ENCODE measurements at regions not wholly inside any gene's neighbourhood (a gene's known extent, or its start where the extent isn't known, plus 50 kb on each side); places are given as distances from the start of the nearest gene placed in this dataset.

DNA sequence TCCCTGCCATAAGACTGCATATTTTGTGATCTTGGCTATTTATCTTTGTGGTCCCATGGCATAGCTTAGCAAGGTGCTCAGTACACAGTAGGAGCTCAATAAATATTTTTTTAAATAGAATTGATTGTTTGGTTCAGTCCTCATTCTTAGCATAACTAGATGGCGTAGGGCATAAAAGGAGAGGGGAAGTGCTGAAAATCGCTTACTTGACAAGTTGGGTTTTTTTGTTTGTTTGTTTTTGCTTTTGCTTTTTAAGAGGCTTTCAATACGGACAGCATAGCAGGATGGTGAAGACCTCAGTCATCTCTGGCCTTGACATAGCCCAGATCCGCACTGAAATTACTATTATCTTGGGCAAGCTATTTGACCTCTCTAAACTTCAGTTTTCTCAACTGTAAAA, 86.6 kb upstream of the RANBP3L start:
- Histone ChIP-seq H3K27me3 (replicated peaks; ENCODE audit: insufficient read depth, low read length) (no peaks in the 10 kb centered on the region), H3K4me1 (ENCODE audit: low read length) (no peaks in the 10 kb centered on the region), H3K79me2 (ENCODE audit: low read length) (no peaks in the 10 kb centered on the region), H3K27ac (ENCODE audit: low read length) (no peak overlapping the region), H3K4me3 (ENCODE audit: low read length) (no peak overlapping the region), H3K36me3 (replicated peaks; ENCODE audit: insufficient read depth, low read length) (no peaks in the 10 kb centered on the region), H3K9me3 (replicated peaks; ENCODE audit: insufficient read depth, low read length) (no peaks in the 10 kb centered on the region), H4K20me1 (ENCODE audit: insufficient read depth, low read length) (no peaks in the 10 kb centered on the region), H3K4me2 (ENCODE audit: low read depth, low read length) (no peak overlapping the region), H3K9me2 (replicated peaks; ENCODE audit: insufficient read depth, low read length) (no peaks in the 10 kb centered on the region), H3F3A (ENCODE audit: insufficient read depth, low read length) (no peaks in the 10 kb centered on the region), H2AFZ (ENCODE audit: low read length) (no peak overlapping the region), H3K9ac (ENCODE audit: low read length) (no peak overlapping the region)
- DNase-seq, result no peak
- TF ChIP-seq, protein P1, sequence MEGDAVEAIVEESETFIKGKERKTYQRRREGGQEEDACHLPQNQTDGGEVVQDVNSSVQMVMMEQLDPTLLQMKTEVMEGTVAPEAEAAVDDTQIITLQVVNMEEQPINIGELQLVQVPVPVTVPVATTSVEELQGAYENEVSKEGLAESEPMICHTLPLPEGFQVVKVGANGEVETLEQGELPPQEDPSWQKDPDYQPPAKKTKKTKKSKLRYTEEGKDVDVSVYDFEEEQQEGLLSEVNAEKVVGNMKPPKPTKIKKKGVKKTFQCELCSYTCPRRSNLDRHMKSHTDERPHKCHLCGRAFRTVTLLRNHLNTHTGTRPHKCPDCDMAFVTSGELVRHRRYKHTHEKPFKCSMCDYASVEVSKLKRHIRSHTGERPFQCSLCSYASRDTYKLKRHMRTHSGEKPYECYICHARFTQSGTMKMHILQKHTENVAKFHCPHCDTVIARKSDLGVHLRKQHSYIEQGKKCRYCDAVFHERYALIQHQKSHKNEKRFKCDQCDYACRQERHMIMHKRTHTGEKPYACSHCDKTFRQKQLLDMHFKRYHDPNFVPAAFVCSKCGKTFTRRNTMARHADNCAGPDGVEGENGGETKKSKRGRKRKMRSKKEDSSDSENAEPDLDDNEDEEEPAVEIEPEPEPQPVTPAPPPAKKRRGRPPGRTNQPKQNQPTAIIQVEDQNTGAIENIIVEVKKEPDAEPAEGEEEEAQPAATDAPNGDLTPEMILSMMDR (IDR thresholded peaks at IDR 0.05; ENCODE audit: low read length), result no peak
- no peak for TF ChIP-seq EZH2 (optimal IDR thresholded peaks at IDR 0.05; ENCODE audit: low read depth, low read length)
- no peak for TF ChIP-seq EZH2phosphoT487 (IDR thresholded peaks at IDR 0.05; ENCODE audit: low read length)

DNA sequence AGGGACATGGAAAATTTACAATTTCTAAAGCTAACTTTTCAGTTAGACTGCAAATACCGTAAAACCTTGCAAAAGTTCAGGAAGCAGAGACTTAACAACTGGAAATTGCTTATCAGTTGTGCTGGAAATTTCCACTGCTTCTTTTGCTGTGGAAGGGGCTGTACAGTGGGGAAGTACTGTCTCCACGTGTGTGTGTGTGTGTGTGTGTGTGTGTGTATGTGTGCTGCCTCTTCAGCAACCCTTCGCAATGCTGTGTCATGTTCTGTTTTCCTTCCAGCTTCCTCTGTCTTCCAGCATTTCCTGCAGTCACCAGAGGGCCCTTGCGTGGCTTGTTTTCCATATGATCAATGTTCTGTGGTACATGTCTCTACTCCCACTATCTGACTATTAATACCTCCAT, 87.5 kb upstream of the RANBP3L start:
- H4K20me1 ChIP-seq (ENCODE audit: insufficient read depth, low read length), result no peaks in the 10 kb centered on the region
- H3K27me3 ChIP-seq (replicated peaks; ENCODE audit: insufficient read depth, low read length), result no peaks in the 10 kb centered on the region
- no peak for DNase-seq
- H3K9ac ChIP-seq (ENCODE audit: low read length), result no peak overlapping the region
- no peak overlapping the region for H3K4me2 ChIP-seq (ENCODE audit: low read depth, low read length)
- H3K79me2 ChIP-seq (ENCODE audit: low read length), result no peaks in the 10 kb centered on the region
- no peaks in the 10 kb centered on the region for H3K9me2 ChIP-seq (replicated peaks; ENCODE audit: insufficient read depth, low read length)
- H3K27ac ChIP-seq (ENCODE audit: low read length), result no peak overlapping the region
- H2AFZ ChIP-seq (ENCODE audit: low read length), result no peak overlapping the region
- no peaks in the 10 kb centered on the region for H3K9me3 ChIP-seq (replicated peaks; ENCODE audit: insufficient read depth, low read length)
- TF ChIP-seq EZH2 (optimal IDR thresholded peaks at IDR 0.05; ENCODE audit: low read depth, low read length) (no peak), EZH2phosphoT487 (IDR thresholded peaks at IDR 0.05; ENCODE audit: low read length) (no peak)
- TF ChIP-seq, protein P1 (IDR thresholded peaks at IDR 0.05; ENCODE audit: low read length), result no peak
- no peaks in the 10 kb centered on the region for H3F3A ChIP-seq (ENCODE audit: insufficient read depth, low read length)
- H3K4me3 ChIP-seq (ENCODE audit: low read length), result no peak overlapping the region
- no peaks in the 10 kb centered on the region for H3K36me3 ChIP-seq (replicated peaks; ENCODE audit: insufficient read depth, low read length)
- no peaks in the 10 kb centered on the region for H3K4me1 ChIP-seq (ENCODE audit: low read length)

DNA sequence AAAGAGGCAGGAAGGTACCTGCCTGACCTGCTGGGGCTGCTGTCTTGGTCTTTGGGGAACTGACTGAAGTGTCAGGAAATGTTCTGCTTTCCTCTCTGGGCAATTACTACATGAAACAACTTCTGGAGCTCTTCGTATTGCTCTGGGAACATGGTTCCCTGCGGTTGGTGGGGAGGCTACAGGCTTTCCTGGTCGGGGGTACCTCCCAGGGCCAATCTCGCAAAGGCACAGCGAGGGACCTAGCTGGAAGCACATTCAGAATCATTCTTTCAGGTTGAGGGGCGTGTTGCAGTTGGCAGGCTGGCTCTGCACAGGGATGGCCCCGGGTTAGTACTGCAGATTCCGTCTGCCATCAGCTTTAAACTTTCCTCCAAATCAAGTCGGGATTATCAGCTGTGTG, 88.9 kb upstream of the RANBP3L start:
- Histone ChIP-seq H3F3A (ENCODE audit: insufficient read depth, low read length) (no peaks in the 10 kb centered on the region), H3K9me2 (replicated peaks; ENCODE audit: insufficient read depth, low read length) (no peaks in the 10 kb centered on the region), H3K4me3 (ENCODE audit: low read length) (no peak overlapping the region), H3K79me2 (ENCODE audit: low read length) (no peaks in the 10 kb centered on the region), H3K9me3 (replicated peaks; ENCODE audit: insufficient read depth, low read length) (no peaks in the 10 kb centered on the region), H3K4me2 (ENCODE audit: low read depth, low read length) (no peak overlapping the region), H3K9ac (ENCODE audit: low read length) (no peak overlapping the region), H3K27me3 (replicated peaks; ENCODE audit: insufficient read depth, low read length) (no peaks in the 10 kb centered on the region), H3K27ac (ENCODE audit: low read length) (no peak overlapping the region), H4K20me1 (ENCODE audit: insufficient read depth, low read length) (no peaks in the 10 kb centered on the region), H3K4me1 (ENCODE audit: low read length) (no peaks in the 10 kb centered on the region), H2AFZ (ENCODE audit: low read length) (no peak overlapping the region), H3K36me3 (replicated peaks; ENCODE audit: insufficient read depth, low read length) (no peaks in the 10 kb centered on the region)
- TF ChIP-seq EZH2phosphoT487 (IDR thresholded peaks at IDR 0.05; ENCODE audit: low read length) (no peak), EZH2 (optimal IDR thresholded peaks at IDR 0.05; ENCODE audit: low read depth, low read length) (no peak)
- TF ChIP-seq, protein P1 (IDR thresholded peaks at IDR 0.05; ENCODE audit: low read length), result no peak
- DNase-seq, result no peak
